ENCODE measurements at regions not wholly inside any gene's neighbourhood (a gene's known extent, or its start where the extent isn't known, plus 50 kb on each side); places are given as distances from the start of the nearest gene placed in this dataset.
"Not testable (repeated sequence)": the region's sequence is repeated elsewhere in the genome, so short reads cannot be mapped to it uniquely, and the experiment has no call there.

GRCh38 chr12:127005406-127005805 lies 1261.6 kb upstream of the TMEM132C start:
- DNase-seq (ENCODE audit: low read depth in 2 of 2), result no peak

GRCh38 chr12:127006972-127007371 lies 1260.0 kb upstream of the TMEM132C start:
- DNase-seq (ENCODE audit: low read depth in 2 of 2), result no peak

GRCh38 chr12:127008755-127009403 lies 1258.1 kb upstream of the TMEM132C start:
- DNase-seq (ENCODE audit: low read depth in 2 of 2), result no peak

GRCh38 chr12:127012109-127012508 lies 1254.9 kb upstream of the TMEM132C start:
- no peak for DNase-seq (ENCODE audit: low read depth in 2 of 2)

- DNase-seq (ENCODE audit: low read depth in 2 of 2), result no peak
Measured at GRCh38 chr12:127013197-127013596, 1253.8 kb upstream of the TMEM132C start.

- DNase-seq (ENCODE audit: low read depth in 2 of 2), result no peak
Measured at GRCh38 chr12:127014079-127014478, 1252.9 kb upstream of the TMEM132C start.

GRCh38 chr12:127024791-127025190 lies 1242.2 kb upstream of the TMEM132C start:
- no peak for DNase-seq (ENCODE audit: low read depth in 2 of 2)

GRCh38 chr12:127025545-127025944 lies 1241.4 kb upstream of the TMEM132C start:
- DNase-seq (ENCODE audit: low read depth in 2 of 2), result no peak

GRCh38 chr12:127035011-127035879 lies 1231.7 kb upstream of the TMEM132C start:
- DNase-seq (ENCODE audit: low read depth in 2 of 2), result no peak

- no peak for DNase-seq (ENCODE audit: low read depth in 2 of 2)
Measured at GRCh38 chr12:127038152-127038551, 1228.8 kb upstream of the TMEM132C start.

GRCh38 chr12:127038761-127039160 lies 1228.2 kb upstream of the TMEM132C start:
- DNase-seq (ENCODE audit: low read depth in 2 of 2), result no peak

GRCh38 chr12:127041985-127042625 lies 1224.9 kb upstream of the TMEM132C start:
- DNase-seq (ENCODE audit: low read depth in 2 of 2), result no peak

- no peak for DNase-seq (ENCODE audit: low read depth in 2 of 2)
Measured at GRCh38 chr12:127043731-127044130, 1223.2 kb upstream of the TMEM132C start.

GRCh38 chr12:127044836-127045235 lies 1222.1 kb upstream of the TMEM132C start:
- DNase-seq (ENCODE audit: low read depth in 2 of 2), result no peak

- DNase-seq (ENCODE audit: low read depth in 2 of 2), result no peak
Measured at GRCh38 chr12:127046467-127046866, 1220.5 kb upstream of the TMEM132C start.

GRCh38 chr12:127048057-127048456 lies 1218.9 kb upstream of the TMEM132C start:
- DNase-seq (ENCODE audit: low read depth in 2 of 2), result no peak

GRCh38 chr12:127048525-127048924 lies 1218.4 kb upstream of the TMEM132C start:
- DNase-seq (ENCODE audit: low read depth in 2 of 2), result not testable (repeated sequence)

- DNase-seq (ENCODE audit: low read depth in 2 of 2), result no peak
Measured at GRCh38 chr12:127051139-127051538, 1215.8 kb upstream of the TMEM132C start.

GRCh38 chr12:127052511-127053232 lies 1214.3 kb upstream of the TMEM132C start:
- DNase-seq (ENCODE audit: low read depth in 2 of 2), result no peak

- no peak for DNase-seq (ENCODE audit: low read depth in 2 of 2)
Measured at GRCh38 chr12:127054531-127054930, 1212.4 kb upstream of the TMEM132C start.

- DNase-seq (ENCODE audit: low read depth in 2 of 2), result no peak
Measured at GRCh38 chr12:127060310-127060847, 1206.6 kb upstream of the TMEM132C start.
